SK-N-SH (cell line): ENCODE measurements at regions not wholly inside any gene's neighbourhood (a gene's known extent, or its start where the extent isn't known, plus 50 kb on each side); places are given as distances from the start of the nearest gene placed in this dataset.

Experiments
- CTCF ChIA-PET: fragments of 300-600, 350-600 bp; formaldehyde crosslinking; extraction: SDS; loops from one replicate; lab custom pipeline; 2021; lab: Yijun Ruan, JAX
- POLR2A ChIA-PET: fragments of 350-600 bp; sonication (Branson Sonifier 250); formaldehyde crosslinking; extraction: SDS; loops from one replicate; lab custom pipeline; 2020; ENCODE audit warnings: antibody characterized with exemption, inconsistent platforms; lab: Yijun Ruan, JAX
- DNase-seq: peaks from one replicate; pipeline ENCODE4 v3.0.0; 2012
- H2AFZ ChIP-seq: fragments of 200-600 bp; sonication (generic); 2 replicates; pipeline ENCODE4 v1.8.1; 2016; ENCODE audit warnings: antibody characterized with exemption, mild to moderate bottlenecking, low read depth
- H3F3A ChIP-seq: fragments of 200-600 bp; sonication (generic); replicated peaks from 2 replicates; pipeline ENCODE3; 2016; ENCODE audit warnings: antibody characterized with exemption, mild to moderate bottlenecking; ENCODE audit not compliant: insufficient read depth
- H3K27ac ChIP-seq, 2 experiments: fragments of 200-500 bp in 1 of 2; fragments of 200-600 bp in 1 of 2; sonication (Bioruptor generic) in 1 of 2; sonication (generic), shearing (Covaris generic) in 1 of 2; 2 replicates each; pipeline versions ENCODE4 v1.5.1 to v1.6.1; 2014 to 2016; ENCODE audit warnings: low read depth in 2 of 2, inconsistent platforms in 1 of 2, low read length in 1 of 2, mild to moderate bottlenecking in 1 of 2, mixed read lengths in 1 of 2
- H3K27me3 ChIP-seq: fragments of 200-600 bp; sonication (generic), shearing (Covaris generic); 2 replicates; pipeline ENCODE4 v1.6.1; 2016; ENCODE audit warnings: mixed run types; ENCODE audit not compliant: insufficient read depth
- H3K36me3 ChIP-seq, 2 experiments: fragments of 200-500 bp in 1 of 2; fragments of 200-600 bp in 1 of 2; sonication (Bioruptor generic) in 1 of 2; sonication (generic) in 1 of 2; replicated peaks in 1 of 2; 2 replicates each; pipeline versions ENCODE3 to v1.5.1; 2014 to 2016; ENCODE audit warnings: low read length in 1 of 2, mild to moderate bottlenecking in 1 of 2; ENCODE audit not compliant: insufficient read depth in 2 of 2, control insufficient read depth in 1 of 2
- H3K4me1 ChIP-seq, 2 experiments: fragments of 200-500 bp in 1 of 2; fragments of 200-600 bp in 1 of 2; sonication (Bioruptor generic) in 1 of 2; sonication (generic), shearing (Covaris generic) in 1 of 2; 2 replicates each; pipeline versions ENCODE4 v1.5.1 to v1.6.1; 2014 to 2016; ENCODE audit warnings: low read depth in 1 of 2, low read length in 1 of 2, mixed run types in 1 of 2; ENCODE audit not compliant: insufficient read depth in 2 of 2, control insufficient read depth in 1 of 2
- H3K4me2 ChIP-seq: fragments of 200-600 bp; sonication (generic), shearing (Covaris generic); 2 replicates; pipeline ENCODE4 v1.6.1; 2017; ENCODE audit warnings: mixed run types
- H3K4me3 ChIP-seq, 2 experiments: fragments of 200-500 bp in 1 of 2; fragments of 200-600 bp in 1 of 2; sonication (Bioruptor generic) in 1 of 2; sonication (generic), shearing (Covaris generic) in 1 of 2; 2 replicates each; pipeline versions ENCODE4 v1.5.1 to v1.8.1; 2014 to 2016; ENCODE audit warnings: low read depth in 2 of 2, inconsistent platforms in 1 of 2, low read length in 1 of 2, mild to moderate bottlenecking in 1 of 2, mixed read lengths in 1 of 2, moderate library complexity in 1 of 2
- H3K79me2 ChIP-seq: fragments of 200-600 bp; sonication (generic); 2 replicates; pipeline ENCODE4 v1.8.1; 2017; ENCODE audit warnings: mild to moderate bottlenecking; ENCODE audit not compliant: insufficient read depth
- H3K9ac ChIP-seq: fragments of 200-600 bp; sonication (generic); 2 replicates; pipeline ENCODE4 v1.6.1; 2017; ENCODE audit warnings: mixed run types
- H3K9me2 ChIP-seq: fragments of 200-600 bp; sonication (generic); 2 replicates; pipeline ENCODE4 v1.6.1; 2017; ENCODE audit warnings: mixed run types
- H3K9me3 ChIP-seq: fragments of 200-600 bp; sonication (generic); 2 replicates; pipeline ENCODE4 v1.6.1; 2017; ENCODE audit warnings: mixed run types, mild to moderate bottlenecking, moderate library complexity
- H4K20me1 ChIP-seq: fragments of 200-600 bp; sonication (generic); 2 replicates; pipeline ENCODE4 v1.6.1; 2017; ENCODE audit warnings: mild to moderate bottlenecking, mixed run types; ENCODE audit not compliant: insufficient read depth
- ELF1 ChIP-seq: IDR thresholded peaks from 2 replicates; pipeline ENCODE4 v1.4.0; 2012
- EP300 ChIP-seq, 2 experiments: IDR thresholded peaks; 2 replicates each; pipeline versions ENCODE4 v1.4.0 to v1.6.1; 2012; ENCODE audit warnings: borderline replicate concordance in 1 of 2, low read depth in 1 of 2, low read length in 1 of 2
- FOXJ3 ChIP-seq: sonication (generic); formaldehyde crosslinking; IDR thresholded peaks from 2 replicates; pipeline ENCODE4 v1.5.1; 2020; ENCODE audit warnings: mild to moderate bottlenecking, missing genetic modification reagents
- GATA2 ChIP-seq: sonication (generic); formaldehyde crosslinking; IDR thresholded peaks from 2 replicates; pipeline ENCODE4 v1.5.0; 2020; ENCODE audit warnings: mild to moderate bottlenecking, missing genetic modification reagents
- MAX ChIP-seq: IDR thresholded peaks from 2 replicates; pipeline ENCODE4 v1.4.0; 2012; ENCODE audit warnings: low read depth
- POLR2AphosphoS5 ChIP-seq: IDR thresholded peaks from 2 replicates; pipeline ENCODE4 v1.6.1; 2012; ENCODE audit warnings: low read depth, low read length
- RAD21 ChIP-seq: IDR thresholded peaks from 2 replicates; pipeline ENCODE4 v1.6.1; 2012; ENCODE audit warnings: mild to moderate bottlenecking, low read length
- RCOR1 ChIP-seq: fragments of 150-350 bp; IDR thresholded peaks from 2 replicates; pipeline ENCODE4 v1.6.1; 2017; ENCODE audit warnings: antibody characterized with exemption, low read length
- RXRA ChIP-seq: IDR thresholded peaks from 2 replicates; pipeline ENCODE4 v1.4.0; 2012; ENCODE audit warnings: low read depth, mild to moderate bottlenecking, borderline replicate concordance
- SMC3 ChIP-seq: IDR thresholded peaks from 2 replicates; pipeline ENCODE4 v1.6.1; 2012; ENCODE audit warnings: low read depth, low read length, improper control_type of control experiment
- TCF12 ChIP-seq: IDR thresholded peaks from 2 replicates; pipeline ENCODE4 v1.4.0; 2012
- YY1 ChIP-seq: IDR thresholded peaks from 2 replicates; pipeline ENCODE4 v1.4.0; 2012; ENCODE audit warnings: low read depth, mild to moderate bottlenecking
- ZBTB33 ChIP-seq: IDR thresholded peaks from 2 replicates; pipeline ENCODE4 v1.4.0; 2012; ENCODE audit warnings: low read depth, borderline replicate concordance
- WGBS: methylation state at CpG from one replicate; pipeline ENCODE4 v1.1.6; 2017; ENCODE audit warnings: low lambda C conversion rate; 5-methylcytosine and 5-hydroxymethylcytosine counted together
- TF ChIP-seq, protein P1 (sequence below): fragments of 200-600 bp; sonication (generic); IDR thresholded peaks from 2 replicates; pipeline ENCODE4 v1.6.1; 2017; ENCODE audit warnings: antibody characterized with exemption, mild to moderate bottlenecking, moderate library complexity
- TF ChIP-seq, protein P2 (sequence below): fragments of 150-350 bp; IDR thresholded peaks from 2 replicates; pipeline ENCODE4 v1.6.1; 2017; ENCODE audit warnings: antibody characterized with exemption, low read length, low read depth, borderline replicate concordance
- TF ChIP-seq, protein P3 (sequence below): IDR thresholded peaks from 2 replicates; pipeline ENCODE4 v1.6.1; 2012; ENCODE audit warnings: mild to moderate bottlenecking, low read depth, low read length, moderate library complexity

- Histone ChIP-seq H3K27ac (no peak overlapping the region), H3F3A (no peaks in the 10 kb centered on the region), H3K27me3 (no peaks in the 10 kb centered on the region), H4K20me1 (no peaks in the 10 kb centered on the region), H3K4me2 (no peak overlapping the region), H3K4me1 (no peaks in the 10 kb centered on the region; a peak in 1 of 4 replicates), H3K9me3 (no peaks in the 10 kb centered on the region), H3K9me2 (no peaks in the 10 kb centered on the region), H3K36me3 (no peaks in the 10 kb centered on the region), H3K9ac (no peak overlapping the region), H2AFZ (no peak overlapping the region), H3K4me3 (no peak overlapping the region), H3K79me2 (no peaks in the 10 kb centered on the region)
- whole genome bisulfite sequencing, result 69% methylated on average over 5 of the region's 5 CpGs
- no peak for TF ChIP-seq EP300 (IDR thresholded peaks at IDR 0.05; ENCODE audit: borderline replicate concordance in 1 of 2, low read depth in 1 of 2, low read length in 1 of 2)
- TF ChIP-seq, protein P1, sequence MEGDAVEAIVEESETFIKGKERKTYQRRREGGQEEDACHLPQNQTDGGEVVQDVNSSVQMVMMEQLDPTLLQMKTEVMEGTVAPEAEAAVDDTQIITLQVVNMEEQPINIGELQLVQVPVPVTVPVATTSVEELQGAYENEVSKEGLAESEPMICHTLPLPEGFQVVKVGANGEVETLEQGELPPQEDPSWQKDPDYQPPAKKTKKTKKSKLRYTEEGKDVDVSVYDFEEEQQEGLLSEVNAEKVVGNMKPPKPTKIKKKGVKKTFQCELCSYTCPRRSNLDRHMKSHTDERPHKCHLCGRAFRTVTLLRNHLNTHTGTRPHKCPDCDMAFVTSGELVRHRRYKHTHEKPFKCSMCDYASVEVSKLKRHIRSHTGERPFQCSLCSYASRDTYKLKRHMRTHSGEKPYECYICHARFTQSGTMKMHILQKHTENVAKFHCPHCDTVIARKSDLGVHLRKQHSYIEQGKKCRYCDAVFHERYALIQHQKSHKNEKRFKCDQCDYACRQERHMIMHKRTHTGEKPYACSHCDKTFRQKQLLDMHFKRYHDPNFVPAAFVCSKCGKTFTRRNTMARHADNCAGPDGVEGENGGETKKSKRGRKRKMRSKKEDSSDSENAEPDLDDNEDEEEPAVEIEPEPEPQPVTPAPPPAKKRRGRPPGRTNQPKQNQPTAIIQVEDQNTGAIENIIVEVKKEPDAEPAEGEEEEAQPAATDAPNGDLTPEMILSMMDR, result no peak
- TF ChIP-seq, protein P2, sequence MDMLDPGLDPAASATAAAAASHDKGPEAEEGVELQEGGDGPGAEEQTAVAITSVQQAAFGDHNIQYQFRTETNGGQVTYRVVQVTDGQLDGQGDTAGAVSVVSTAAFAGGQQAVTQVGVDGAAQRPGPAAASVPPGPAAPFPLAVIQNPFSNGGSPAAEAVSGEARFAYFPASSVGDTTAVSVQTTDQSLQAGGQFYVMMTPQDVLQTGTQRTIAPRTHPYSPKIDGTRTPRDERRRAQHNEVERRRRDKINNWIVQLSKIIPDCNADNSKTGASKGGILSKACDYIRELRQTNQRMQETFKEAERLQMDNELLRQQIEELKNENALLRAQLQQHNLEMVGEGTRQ, result no peak
- no peak for TF ChIP-seq RXRA
- TF ChIP-seq MAX, result no peak
- TF ChIP-seq ZBTB33, result no peak
- no peak for TF ChIP-seq RAD21
- no peak for TF ChIP-seq GATA2 (CRISPR knock-in tag)
- no peak for TF ChIP-seq RCOR1
- ChIA-PET POLR2A (no interaction called here), CTCF (no interaction called here)
- DNase-seq, result no peak
Observed at GRCh38 chr22:47695176-47695575, 932.7 kb downstream of the TBC1D22A start.

- H3K79me2 ChIP-seq, result no peaks in the 10 kb centered on the region
- 62% methylated on average over 4 of the region's 4 CpGs for WGBS
- TF ChIP-seq TCF12, result no peak
- no peak for TF ChIP-seq FOXJ3 (CRISPR knock-in tag)
- TF ChIP-seq, protein P3, sequence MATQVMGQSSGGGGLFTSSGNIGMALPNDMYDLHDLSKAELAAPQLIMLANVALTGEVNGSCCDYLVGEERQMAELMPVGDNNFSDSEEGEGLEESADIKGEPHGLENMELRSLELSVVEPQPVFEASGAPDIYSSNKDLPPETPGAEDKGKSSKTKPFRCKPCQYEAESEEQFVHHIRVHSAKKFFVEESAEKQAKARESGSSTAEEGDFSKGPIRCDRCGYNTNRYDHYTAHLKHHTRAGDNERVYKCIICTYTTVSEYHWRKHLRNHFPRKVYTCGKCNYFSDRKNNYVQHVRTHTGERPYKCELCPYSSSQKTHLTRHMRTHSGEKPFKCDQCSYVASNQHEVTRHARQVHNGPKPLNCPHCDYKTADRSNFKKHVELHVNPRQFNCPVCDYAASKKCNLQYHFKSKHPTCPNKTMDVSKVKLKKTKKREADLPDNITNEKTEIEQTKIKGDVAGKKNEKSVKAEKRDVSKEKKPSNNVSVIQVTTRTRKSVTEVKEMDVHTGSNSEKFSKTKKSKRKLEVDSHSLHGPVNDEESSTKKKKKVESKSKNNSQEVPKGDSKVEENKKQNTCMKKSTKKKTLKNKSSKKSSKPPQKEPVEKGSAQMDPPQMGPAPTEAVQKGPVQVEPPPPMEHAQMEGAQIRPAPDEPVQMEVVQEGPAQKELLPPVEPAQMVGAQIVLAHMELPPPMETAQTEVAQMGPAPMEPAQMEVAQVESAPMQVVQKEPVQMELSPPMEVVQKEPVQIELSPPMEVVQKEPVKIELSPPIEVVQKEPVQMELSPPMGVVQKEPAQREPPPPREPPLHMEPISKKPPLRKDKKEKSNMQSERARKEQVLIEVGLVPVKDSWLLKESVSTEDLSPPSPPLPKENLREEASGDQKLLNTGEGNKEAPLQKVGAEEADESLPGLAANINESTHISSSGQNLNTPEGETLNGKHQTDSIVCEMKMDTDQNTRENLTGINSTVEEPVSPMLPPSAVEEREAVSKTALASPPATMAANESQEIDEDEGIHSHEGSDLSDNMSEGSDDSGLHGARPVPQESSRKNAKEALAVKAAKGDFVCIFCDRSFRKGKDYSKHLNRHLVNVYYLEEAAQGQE, result no peak
- TF ChIP-seq ELF1, result no peak
- TF ChIP-seq EP300 (IDR thresholded peaks at IDR 0.05; ENCODE audit: borderline replicate concordance in 1 of 2, low read depth in 1 of 2, low read length in 1 of 2), result no peak
- TF ChIP-seq YY1, result no peak
- TF ChIP-seq SMC3, result no peak
- TF ChIP-seq POLR2AphosphoS5, result no peak
- TF ChIP-seq, protein P1, result no peak
- TF ChIP-seq RXRA, result no peak
Observed at GRCh38 chr22:47694536-47695130, 932.2 kb downstream of the TBC1D22A start.

More at GRCh38 chr22:47694536-47695130, 932.2 kb downstream of the TBC1D22A start:
- CTCF ChIA-PET, result no interaction called here
- Histone ChIP-seq H2AFZ (no peak overlapping the region), H4K20me1 (no peaks in the 10 kb centered on the region), H3K4me3 (no peak overlapping the region), H3K9me3 (no peaks in the 10 kb centered on the region), H3K9me2 (no peaks in the 10 kb centered on the region), H3K9ac (no peak overlapping the region), H3K36me3 (no peaks in the 10 kb centered on the region), H3K4me2 (no peak overlapping the region), H3K27me3 (no peaks in the 10 kb centered on the region), H3K27ac (no peak overlapping the region), H3K4me1 (no peaks in the 10 kb centered on the region; a peak in 1 of 4 replicates), H3F3A (no peaks in the 10 kb centered on the region)
- DNase-seq, result no peak
- POLR2A ChIA-PET, result no interaction called here
